Progenitor cell of endocrine pancreas (in vitro differentiated cells): ENCODE measurements at regions not wholly inside any gene's neighbourhood (a gene's known extent, or its start where the extent isn't known, plus 50 kb on each side); places are given as distances from the start of the nearest gene placed in this dataset.

Source experiments
- DNase-seq: peaks from one replicate; pipeline ENCODE4 v3.0.0; 2021; ENCODE audit warnings: low spot score; ENCODE audit not compliant: unreplicated experiment
- H3K27ac Mint-ChIP-seq: 2 replicates; pipeline ENCODE4 v1.8.0; 2021; ENCODE audit warnings: mild to moderate bottlenecking, moderate library complexity, mixed read lengths
- H3K27me3 Mint-ChIP-seq: 2 replicates; pipeline ENCODE4 v1.8.0; 2021; ENCODE audit warnings: mixed read lengths
- H3K36me3 Mint-ChIP-seq: 2 replicates; pipeline ENCODE4 v1.8.0; 2022; ENCODE audit warnings: mixed read lengths; ENCODE audit not compliant: insufficient read depth
- H3K4me1 Mint-ChIP-seq: 2 replicates; pipeline ENCODE4 v1.8.0; 2021; ENCODE audit warnings: low read depth, mixed read lengths
- H3K4me3 Mint-ChIP-seq: 2 replicates; pipeline ENCODE4 v1.8.0; 2021; ENCODE audit warnings: low read depth, mild to moderate bottlenecking, moderate library complexity, mixed read lengths
- H3K9me3 Mint-ChIP-seq: 2 replicates; pipeline ENCODE4 v1.8.0; 2021; ENCODE audit warnings: low read depth, mixed read lengths
- TF ChIP-seq, protein P1 (sequence below): fragments of 200-600 bp; sonication (generic); IDR thresholded peaks from one replicate; pipeline ENCODE4 v1.5.0; 2021; ENCODE audit warnings: antibody characterized with exemption, mild to moderate bottlenecking; ENCODE audit not compliant: unreplicated experiment

- Mint-ChIP-seq H3K9me3 (no peaks in the 10 kb centered on the region), H3K27ac (no peak overlapping the region), H3K4me3 (no peak overlapping the region), H3K27me3 (peaks cover 60% of the 10 kb centered on the region), H3K4me1 (peaks cover 16% of the 10 kb centered on the region), H3K36me3 (no peaks in the 10 kb centered on the region)
- DNase-seq: no peak
- TF ChIP-seq, protein P1, sequence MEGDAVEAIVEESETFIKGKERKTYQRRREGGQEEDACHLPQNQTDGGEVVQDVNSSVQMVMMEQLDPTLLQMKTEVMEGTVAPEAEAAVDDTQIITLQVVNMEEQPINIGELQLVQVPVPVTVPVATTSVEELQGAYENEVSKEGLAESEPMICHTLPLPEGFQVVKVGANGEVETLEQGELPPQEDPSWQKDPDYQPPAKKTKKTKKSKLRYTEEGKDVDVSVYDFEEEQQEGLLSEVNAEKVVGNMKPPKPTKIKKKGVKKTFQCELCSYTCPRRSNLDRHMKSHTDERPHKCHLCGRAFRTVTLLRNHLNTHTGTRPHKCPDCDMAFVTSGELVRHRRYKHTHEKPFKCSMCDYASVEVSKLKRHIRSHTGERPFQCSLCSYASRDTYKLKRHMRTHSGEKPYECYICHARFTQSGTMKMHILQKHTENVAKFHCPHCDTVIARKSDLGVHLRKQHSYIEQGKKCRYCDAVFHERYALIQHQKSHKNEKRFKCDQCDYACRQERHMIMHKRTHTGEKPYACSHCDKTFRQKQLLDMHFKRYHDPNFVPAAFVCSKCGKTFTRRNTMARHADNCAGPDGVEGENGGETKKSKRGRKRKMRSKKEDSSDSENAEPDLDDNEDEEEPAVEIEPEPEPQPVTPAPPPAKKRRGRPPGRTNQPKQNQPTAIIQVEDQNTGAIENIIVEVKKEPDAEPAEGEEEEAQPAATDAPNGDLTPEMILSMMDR: no peak
These were observed 92.9 kb downstream of the RPS6KA4 start for GRCh38 chr11:64451856-64452255.

DNA sequence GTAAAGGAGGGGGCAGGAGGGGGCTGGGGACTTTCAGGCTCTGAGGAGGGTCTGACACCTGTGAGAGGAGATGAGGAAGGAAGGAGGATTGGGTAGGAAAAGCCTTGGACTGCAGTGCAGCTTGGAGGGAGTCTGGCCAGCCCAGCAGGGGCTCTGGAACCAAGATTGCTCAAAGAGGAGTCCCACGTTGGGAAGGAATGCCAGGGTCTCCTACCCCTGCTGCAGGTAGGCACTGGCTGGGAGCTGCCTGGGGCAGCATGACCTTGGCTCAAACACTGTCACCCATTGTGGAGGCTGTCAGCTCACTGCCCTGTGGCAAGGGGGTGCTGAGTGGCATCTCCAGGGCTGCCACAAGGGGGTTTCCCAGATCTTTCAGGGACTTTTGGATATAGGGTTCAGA, 94.5 kb downstream of the RPS6KA4 start:
- Mint-ChIP-seq H3K36me3 (no peaks in the 10 kb centered on the region), H3K4me3 (no peak overlapping the region), H3K9me3 (no peaks in the 10 kb centered on the region), H3K27me3 (peaks cover 56% of the 10 kb centered on the region), H3K4me1 (peaks cover 8% of the 10 kb centered on the region), H3K27ac (no peak overlapping the region)
- no peak for DNase-seq
- TF ChIP-seq, protein P1: no peak

DNA sequence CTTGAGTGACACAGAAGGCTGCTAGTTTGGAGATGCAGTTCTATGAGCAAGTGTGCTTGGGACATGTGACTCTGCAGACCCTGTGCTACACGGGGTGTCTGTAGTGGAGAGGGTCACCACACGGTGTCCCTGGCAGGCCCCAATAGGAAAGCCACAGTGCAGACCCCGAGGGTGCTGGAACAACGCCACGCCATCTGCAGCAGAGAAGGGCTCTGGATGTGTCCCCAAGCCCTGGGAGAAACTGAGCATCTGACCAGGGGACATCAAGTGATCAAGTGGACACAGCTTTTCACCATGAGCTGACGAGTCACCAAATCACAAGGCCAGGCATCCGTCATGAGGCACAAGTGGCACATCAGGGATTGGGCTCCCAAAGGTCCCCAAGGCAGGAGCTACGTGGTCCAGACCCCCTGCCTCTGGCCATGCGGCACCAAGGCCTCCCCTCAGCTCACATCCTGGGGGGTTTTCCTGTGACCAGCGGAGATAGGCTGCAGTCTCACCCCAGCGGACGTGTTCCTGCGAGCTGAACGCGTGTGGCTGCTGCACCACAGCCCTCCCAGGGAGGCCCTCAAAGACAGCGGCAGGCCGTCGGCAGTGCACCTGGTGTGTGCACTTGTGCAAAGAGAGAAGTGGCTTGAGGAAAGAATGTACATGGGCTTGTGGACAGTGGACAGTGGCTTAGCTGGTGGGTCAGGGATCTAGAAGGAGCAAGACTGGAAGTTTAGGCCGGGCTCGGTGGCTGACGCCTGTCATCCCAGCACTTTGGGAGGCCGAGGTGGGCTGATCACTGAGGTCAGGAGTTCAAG, 96.7 kb downstream of the RPS6KA4 start:
- H3K4me1 Mint-ChIP-seq: no peaks in the 10 kb centered on the region

DNA sequence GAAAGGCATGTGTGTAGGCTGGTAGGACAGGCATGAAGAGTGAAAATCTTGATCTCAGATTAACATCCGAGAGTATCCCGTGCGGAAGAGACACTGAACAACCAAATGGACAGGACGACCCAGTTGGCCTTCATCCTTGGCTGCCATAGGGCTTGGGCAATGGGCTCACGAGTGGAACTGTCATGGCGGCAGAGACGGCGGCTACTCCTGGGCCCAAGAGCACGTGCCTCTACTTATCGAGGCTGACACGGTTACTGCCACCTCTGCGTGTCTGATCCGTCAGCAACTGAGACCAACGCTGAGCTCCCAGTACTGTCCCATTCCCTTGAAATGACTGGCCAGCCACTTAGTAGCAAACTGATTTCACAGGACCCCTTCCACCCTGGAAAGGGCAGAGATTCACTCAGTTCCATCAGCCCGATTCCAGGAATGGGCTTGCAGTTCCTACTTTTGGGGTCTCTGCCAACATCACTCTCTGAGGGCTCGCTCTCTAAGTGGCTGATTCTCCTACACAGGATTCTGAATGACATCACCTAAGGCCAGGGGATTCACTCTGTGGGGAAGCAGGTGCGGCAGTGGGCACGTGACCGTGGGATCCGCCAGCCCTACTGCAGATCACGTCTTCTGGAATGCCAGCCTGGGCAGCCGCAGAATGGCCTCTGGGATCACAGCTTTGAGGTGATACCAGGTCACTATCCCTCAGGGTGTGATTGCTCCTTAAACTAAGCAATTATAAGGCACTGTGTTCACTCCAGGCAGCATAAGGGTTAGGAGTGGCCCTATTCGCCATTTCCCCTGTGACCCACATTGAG, 97.8 kb downstream of the RPS6KA4 start:
- TF ChIP-seq, protein P1: no peak
- H3K27me3 Mint-ChIP-seq: peaks cover 49% of the 10 kb centered on the region
- no peak overlapping the region for H3K4me3 Mint-ChIP-seq
- H3K9me3 Mint-ChIP-seq: no peaks in the 10 kb centered on the region
- no peak overlapping the region for H3K27ac Mint-ChIP-seq
- no peaks in the 10 kb centered on the region for H3K36me3 Mint-ChIP-seq
- no peak for DNase-seq
- H3K4me1 Mint-ChIP-seq: no peaks in the 10 kb centered on the region

More for the DNA sequence above, 96.7 kb downstream of the RPS6KA4 start:
- Mint-ChIP-seq H3K27ac (no peak overlapping the region), H3K4me3 (no peak overlapping the region), H3K9me3 (no peaks in the 10 kb centered on the region), H3K36me3 (no peaks in the 10 kb centered on the region), H3K27me3 (peaks cover 50% of the 10 kb centered on the region)
- TF ChIP-seq, protein P1: no peak
- DNase-seq: no peak

DNA sequence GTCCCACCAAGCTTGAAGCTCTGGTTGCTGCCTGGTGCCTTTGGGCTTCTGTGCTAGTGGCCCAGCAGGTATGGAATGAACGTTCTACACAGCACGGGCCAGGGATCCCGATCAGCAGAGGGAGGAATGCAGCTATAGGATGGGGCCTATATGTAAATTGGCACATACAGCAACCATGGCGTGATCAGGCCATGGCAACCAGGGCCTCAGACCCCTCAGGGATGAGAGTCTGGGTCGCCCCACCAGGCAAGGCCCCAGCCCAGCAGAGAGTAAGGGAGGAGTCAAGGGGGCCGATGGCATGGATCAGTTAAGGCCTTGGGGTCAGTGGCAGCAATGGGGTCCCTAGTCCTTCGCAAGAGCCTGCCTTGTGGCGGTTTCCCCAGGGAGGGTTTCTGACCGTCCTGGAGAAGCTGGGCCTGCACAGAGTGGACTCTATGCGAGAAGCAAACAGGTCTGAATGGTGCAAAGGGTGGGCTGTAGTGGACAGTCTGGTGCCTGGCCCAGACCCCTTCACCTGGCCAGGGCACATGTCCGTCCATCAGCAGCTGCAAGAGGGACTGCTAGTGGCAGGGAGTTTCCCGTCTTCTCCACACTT, 98.2 kb upstream of the SLC22A11 start:
- no peaks in the 10 kb centered on the region for H3K4me1 Mint-ChIP-seq
- H3K36me3 Mint-ChIP-seq: no peaks in the 10 kb centered on the region
- H3K9me3 Mint-ChIP-seq: no peaks in the 10 kb centered on the region
- no peak overlapping the region for H3K27ac Mint-ChIP-seq
- DNase-seq: no peak
- TF ChIP-seq, protein P1: no peak
- peaks cover 46% of the 10 kb centered on the region for H3K27me3 Mint-ChIP-seq
- H3K4me3 Mint-ChIP-seq: no peak overlapping the region
